NT2/D1 (cell line): ENCODE measurements at regions not wholly inside any gene's neighbourhood (a gene's known extent, or its start where the extent isn't known, plus 50 kb on each side); places are given as distances from the start of the nearest gene placed in this dataset.

ENCODE experiments used
- DNase-seq: peaks from one replicate; pipeline ENCODE4 v3.0.0-alpha.2; 2011; ENCODE audit warnings: low read depth, low spot score
- H3K27me3 ChIP-seq: 2 replicates; pipeline ENCODE4 v1.6.0; 2011; ENCODE audit warnings: mild to moderate bottlenecking; ENCODE audit not compliant: insufficient read length, insufficient read depth
- H3K36me3 ChIP-seq: 2 replicates; pipeline ENCODE4 v1.6.1; 2011; ENCODE audit warnings: mild to moderate bottlenecking, low read length, mixed read lengths; ENCODE audit not compliant: insufficient read depth, insufficient read length
- H3K4me1 ChIP-seq: 2 replicates; pipeline ENCODE4 v1.5.1; 2011; ENCODE audit not compliant: insufficient read depth, insufficient read length
- H3K4me3 ChIP-seq: 2 replicates; pipeline ENCODE4 v1.5.1; 2011; ENCODE audit warnings: low read depth; ENCODE audit not compliant: insufficient read length
- H3K9ac ChIP-seq: 2 replicates; pipeline ENCODE4 v1.6.0; 2011; ENCODE audit warnings: low read depth; ENCODE audit not compliant: insufficient read length
- H3K9me3 ChIP-seq: 2 replicates; pipeline ENCODE4 v1.5.1; 2011; ENCODE audit warnings: mild to moderate bottlenecking, low read length; ENCODE audit not compliant: insufficient read depth
- SUZ12 ChIP-seq: IDR thresholded peaks from 2 replicates; pipeline ENCODE4 v1.6.1; 2011; ENCODE audit not compliant: insufficient read length, insufficient read depth; ENCODE audit errors: extremely low read depth
- YY1 ChIP-seq: IDR thresholded peaks from 2 replicates; pipeline ENCODE4 v1.6.1; 2011; ENCODE audit not compliant: insufficient read length, insufficient read depth
- ZNF274 ChIP-seq: IDR thresholded peaks from 2 replicates; pipeline ENCODE4 v1.6.1; 2011; ENCODE audit warnings: mild to moderate bottlenecking, low read depth, low read length

DNA sequence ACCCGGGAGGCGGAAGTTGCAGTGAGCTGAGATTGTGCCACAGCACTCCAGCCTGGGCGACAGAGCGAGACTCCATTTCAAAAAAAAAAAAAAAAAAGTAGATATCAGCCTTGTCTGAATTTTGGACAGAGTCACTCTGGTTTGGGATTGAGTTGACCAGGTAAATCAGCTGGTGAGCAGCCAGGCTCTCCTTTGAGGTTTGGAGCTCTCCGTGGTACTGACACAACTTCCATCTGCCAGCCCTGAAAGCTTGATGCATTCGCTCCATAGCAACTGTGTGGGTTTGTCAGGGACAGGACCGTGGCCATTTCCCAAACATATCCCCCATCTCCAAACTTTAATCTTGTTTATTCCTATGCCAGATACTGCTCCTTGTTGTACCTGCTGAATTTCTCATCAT, 155.2 kb downstream of the DMRTA2 start:
- Histone ChIP-seq H3K9ac (no peak overlapping the region), H3K4me3 (no peak overlapping the region), H3K36me3 (no peaks in the 10 kb centered on the region), H3K27me3 (no peaks in the 10 kb centered on the region), H3K4me1 (peaks cover 5% of the 10 kb centered on the region), H3K9me3 (no peaks in the 10 kb centered on the region)
- DNase-seq, result peak; percentile 57
- TF ChIP-seq SUZ12, result no peak
- no peak for TF ChIP-seq YY1

DNA sequence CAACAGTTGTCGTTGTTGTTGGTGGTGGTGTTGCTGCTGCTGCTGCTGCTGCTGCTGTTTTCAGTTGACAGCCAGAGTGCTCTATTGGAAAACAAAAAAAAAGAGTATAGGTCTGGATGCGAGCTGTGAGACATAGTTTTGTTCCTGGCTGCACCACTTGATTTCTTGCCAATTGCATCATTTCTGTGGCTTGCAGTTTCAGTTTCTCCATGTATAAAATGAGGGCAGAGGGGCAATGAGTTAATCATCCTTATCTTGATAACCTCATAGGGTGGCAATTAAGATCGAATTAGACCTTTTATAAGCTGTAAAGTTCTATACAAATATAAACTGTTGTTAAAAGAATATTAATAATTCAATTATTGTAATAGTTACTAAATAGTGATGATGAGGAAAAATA, 156.7 kb downstream of the DMRTA2 start:
- no peaks in the 10 kb centered on the region for H3K9me3 ChIP-seq
- TF ChIP-seq YY1 (no peak), ZNF274 (no peak), SUZ12 (no peak)
- no peak overlapping the region for H3K9ac ChIP-seq
- no peak overlapping the region for H3K4me3 ChIP-seq
- no peaks in the 10 kb centered on the region for H3K27me3 ChIP-seq
- no peaks in the 10 kb centered on the region for H3K36me3 ChIP-seq
- no peak for DNase-seq
- H3K4me1 ChIP-seq, result peaks cover 3% of the 10 kb centered on the region

DNA sequence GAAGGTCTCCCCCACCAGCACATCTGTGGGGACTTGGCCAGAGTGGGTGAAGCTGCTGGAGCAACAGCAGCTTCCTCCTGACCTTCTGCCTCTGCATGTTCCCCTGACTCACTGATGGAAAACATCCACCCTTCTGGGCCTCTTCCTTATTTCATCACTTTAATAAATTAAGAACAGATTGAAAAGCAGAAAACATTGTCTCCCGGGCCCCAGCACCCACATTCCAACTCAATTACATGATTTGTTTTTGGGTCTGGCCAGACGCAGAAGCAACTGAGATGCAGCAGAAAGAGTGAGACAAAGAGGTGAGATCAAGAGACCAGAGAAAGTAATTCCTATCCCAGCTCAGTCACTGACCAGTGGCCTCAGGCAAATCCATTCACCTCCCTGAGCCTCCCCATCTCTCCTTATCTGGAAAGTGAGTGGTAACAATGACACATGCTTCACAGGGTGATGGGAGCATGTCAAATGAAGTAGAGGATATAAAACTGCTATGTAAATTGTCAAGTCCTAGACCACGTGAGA, 157.1 kb downstream of the ELAVL4 start:
- H3K4me1 ChIP-seq, result no peaks in the 10 kb centered on the region
- DNase-seq, result no peak
- no peak overlapping the region for H3K9ac ChIP-seq
- H3K27me3 ChIP-seq, result no peaks in the 10 kb centered on the region
- TF ChIP-seq SUZ12, result no peak
- TF ChIP-seq ZNF274, result no peak
- no peak for TF ChIP-seq YY1
- H3K36me3 ChIP-seq, result no peaks in the 10 kb centered on the region
- H3K4me3 ChIP-seq, result no peak overlapping the region
- H3K9me3 ChIP-seq, result no peaks in the 10 kb centered on the region

DNA sequence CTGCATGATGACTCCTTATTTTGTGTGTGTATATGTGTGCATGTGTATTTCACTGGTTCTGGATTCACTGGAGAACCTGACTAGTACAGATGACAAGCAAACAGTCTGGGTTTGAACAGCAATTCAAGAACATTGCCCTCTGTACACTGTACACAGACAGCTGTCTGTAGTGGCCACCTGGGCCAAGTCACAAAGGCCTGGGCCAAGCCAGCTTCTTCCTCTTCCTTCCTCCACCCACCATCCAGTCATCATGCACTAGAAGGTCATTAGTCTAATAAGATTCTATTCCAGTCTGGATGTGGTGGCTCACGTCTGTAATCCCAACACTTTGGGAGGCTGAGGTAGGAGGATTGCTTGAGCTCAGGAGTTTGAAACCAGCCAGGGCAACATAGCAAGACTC, 155.9 kb downstream of the ELAVL4 start:
- DNase-seq, result no peak
- TF ChIP-seq ZNF274 (no peak), YY1 (no peak), SUZ12 (no peak)
- no peaks in the 10 kb centered on the region for H3K4me1 ChIP-seq
- H3K27me3 ChIP-seq, result no peaks in the 10 kb centered on the region
- no peaks in the 10 kb centered on the region for H3K36me3 ChIP-seq
- H3K9me3 ChIP-seq, result no peaks in the 10 kb centered on the region
- no peak overlapping the region for H3K4me3 ChIP-seq
- no peak overlapping the region for H3K9ac ChIP-seq

DNA sequence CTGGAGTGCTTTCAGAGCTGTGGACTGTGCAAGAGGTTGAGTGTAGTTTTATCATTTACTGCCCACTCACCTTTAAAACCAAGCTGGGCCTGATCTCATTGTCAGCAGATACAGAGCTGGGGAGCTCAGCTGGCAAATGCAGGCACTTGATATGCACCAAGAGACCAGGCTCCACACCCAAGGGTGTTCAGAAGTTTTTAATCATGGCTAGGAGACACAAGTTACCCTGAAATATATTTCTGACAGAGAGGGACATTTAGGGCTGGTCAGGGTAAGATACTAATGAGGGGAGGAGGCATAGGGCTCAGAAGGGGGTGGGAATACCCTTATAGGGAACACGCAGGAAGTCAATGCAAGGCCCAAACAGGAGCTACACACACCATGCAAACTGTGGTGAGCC, 153.7 kb downstream of the ELAVL4 start:
- TF ChIP-seq YY1 (no peak), SUZ12 (no peak), ZNF274 (no peak)
- Histone ChIP-seq H3K9me3 (no peaks in the 10 kb centered on the region), H3K9ac (no peak overlapping the region), H3K4me1 (no peaks in the 10 kb centered on the region), H3K27me3 (no peaks in the 10 kb centered on the region), H3K4me3 (no peak overlapping the region), H3K36me3 (no peaks in the 10 kb centered on the region)
- no peak for DNase-seq

DNA sequence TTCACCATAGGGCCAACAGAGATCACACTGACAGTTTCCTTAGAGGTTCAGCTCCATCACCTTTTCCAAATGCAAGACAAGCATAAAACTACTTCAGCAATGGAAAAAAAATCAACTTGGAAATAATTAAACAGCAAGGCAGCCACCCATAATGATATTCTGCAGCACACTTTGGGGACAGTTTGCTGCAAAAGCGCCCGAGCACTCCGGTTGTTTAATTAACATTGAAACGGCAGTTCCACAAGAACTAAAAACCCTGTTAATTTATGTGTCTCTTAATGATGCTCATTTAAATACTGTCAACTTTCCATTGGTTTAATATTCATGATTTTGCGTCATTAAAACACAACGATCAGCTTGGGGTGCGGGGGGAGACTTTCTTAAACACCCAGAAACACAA, 153.2 kb downstream of the ELAVL4 start:
- Histone ChIP-seq H3K9me3 (no peaks in the 10 kb centered on the region), H3K4me1 (no peaks in the 10 kb centered on the region), H3K9ac (no peak overlapping the region), H3K4me3 (no peak overlapping the region), H3K36me3 (no peaks in the 10 kb centered on the region), H3K27me3 (no peaks in the 10 kb centered on the region)
- no peak for TF ChIP-seq YY1
- TF ChIP-seq SUZ12, result no peak
- TF ChIP-seq ZNF274, result no peak
- DNase-seq, result no peak

DNA sequence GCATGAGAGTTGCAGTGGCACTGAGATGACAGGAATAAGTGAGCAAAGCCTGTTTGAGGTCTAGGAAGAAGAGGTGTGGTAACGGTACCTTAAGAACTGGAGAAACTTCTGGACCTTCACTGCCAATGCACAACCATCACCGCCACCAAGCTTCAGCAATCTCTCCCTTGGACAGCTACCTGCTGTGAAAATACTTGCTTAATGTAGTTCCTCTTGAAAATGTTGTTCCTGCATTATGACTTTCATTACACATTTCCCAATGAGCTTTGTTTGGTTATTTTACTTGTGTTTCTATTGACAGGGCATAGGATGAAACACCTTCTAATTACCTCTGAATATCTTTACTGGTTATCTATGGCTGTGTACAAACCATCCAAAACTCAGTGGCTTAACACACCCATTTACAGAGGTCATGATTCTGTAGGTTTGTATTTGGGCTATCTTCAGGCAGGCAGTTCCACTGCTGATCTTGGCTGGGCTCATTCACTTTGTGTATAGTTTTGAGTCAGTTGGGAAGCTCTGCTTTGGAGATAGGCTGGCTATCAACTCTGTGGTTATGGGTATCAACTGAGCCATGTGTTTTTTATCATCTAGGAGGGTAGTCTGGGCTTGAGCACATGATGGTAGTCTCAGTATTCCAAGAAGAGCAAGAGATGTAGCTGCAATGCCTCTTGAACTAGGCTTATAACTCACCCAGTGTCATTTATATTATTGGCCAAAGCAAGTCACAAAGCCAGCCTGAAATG, 149.4 kb downstream of the ELAVL4 start:
- H3K9ac ChIP-seq, result no peak overlapping the region
- TF ChIP-seq ZNF274, result no peak
- TF ChIP-seq SUZ12, result no peak
- no peak for TF ChIP-seq YY1
- H3K9me3 ChIP-seq, result no peaks in the 10 kb centered on the region
- no peaks in the 10 kb centered on the region for H3K4me1 ChIP-seq
- no peak for DNase-seq
- no peaks in the 10 kb centered on the region for H3K36me3 ChIP-seq
- no peaks in the 10 kb centered on the region for H3K27me3 ChIP-seq
- no peak overlapping the region for H3K4me3 ChIP-seq
